Nucleus accumbens (tissue), 56 donors: ENCODE measurements at regions not wholly inside any gene's neighbourhood (a gene's known extent, or its start where the extent isn't known, plus 50 kb on each side); places are given as distances from the start of the nearest gene placed in this dataset.
"Not testable (repeated sequence)": the region's sequence is repeated elsewhere in the genome, so short reads cannot be mapped to it uniquely, and the experiment has no call there.

ENCODE experiments used
- DNase-seq, 56 donors: peaks; one replicate each; lab custom pipeline; 2025; lab: John Stamatoyannopoulos, UW

- no peak for DNase-seq
Measured at GRCh38 chr16:23013484-23013883, 135.8 kb downstream of the USP31 start.

GRCh38 chr16:23009075-23009474 lies 140.2 kb downstream of the USP31 start:
- DNase-seq, result no peak

GRCh38 chr16:23008041-23008440 lies 141.2 kb downstream of the USP31 start:
- DNase-seq, result no peak

GRCh38 chr16:23006380-23006779 lies 142.9 kb downstream of the USP31 start:
- no peak for DNase-seq

- DNase-seq, result no peak
Measured at GRCh38 chr16:23005951-23006350, 143.3 kb downstream of the USP31 start.

- DNase-seq, result no peak
Measured at GRCh38 chr16:22989598-22989997, 159.7 kb downstream of the USP31 start.

- no peak for DNase-seq
Measured at GRCh38 chr16:22983614-22984013, 165.6 kb downstream of the USP31 start.

GRCh38 chr16:22980514-22980913 lies 166.6 kb downstream of the HS3ST2 start:
- DNase-seq, result not testable (repeated sequence)

GRCh38 chr16:22979038-22979437 lies 165.1 kb downstream of the HS3ST2 start:
- DNase-seq, result peak in 14 of 56 donors; percentile 1 to 43 (median 8)

GRCh38 chr16:22977294-22977697 lies 163.3 kb downstream of the HS3ST2 start:
- DNase-seq, result no peak

- no peak for DNase-seq
Measured at GRCh38 chr16:22973522-22973921, 159.6 kb downstream of the HS3ST2 start.

GRCh38 chr16:22971346-22971924 lies 157.5 kb downstream of the HS3ST2 start:
- DNase-seq, result no peak

GRCh38 chr16:22970209-22970865 lies 156.4 kb downstream of the HS3ST2 start:
- DNase-seq, result no peak

GRCh38 chr16:22969567-22969966 lies 155.6 kb downstream of the HS3ST2 start:
- no peak for DNase-seq

GRCh38 chr16:22968931-22969330 lies 155.0 kb downstream of the HS3ST2 start:
- DNase-seq, result no peak

GRCh38 chr16:22967521-22968095 lies 153.6 kb downstream of the HS3ST2 start:
- DNase-seq, result no peak
